CMK (cell line): ENCODE measurements at regions not wholly inside any gene's neighbourhood (a gene's known extent, or its start where the extent isn't known, plus 50 kb on each side); places are given as distances from the start of the nearest gene placed in this dataset.

ENCODE experiments used
- DNase-seq: peaks from one replicate; pipeline ENCODE4 v3.0.0-alpha.2; 2010; ENCODE audit warnings: low read depth

DNA sequence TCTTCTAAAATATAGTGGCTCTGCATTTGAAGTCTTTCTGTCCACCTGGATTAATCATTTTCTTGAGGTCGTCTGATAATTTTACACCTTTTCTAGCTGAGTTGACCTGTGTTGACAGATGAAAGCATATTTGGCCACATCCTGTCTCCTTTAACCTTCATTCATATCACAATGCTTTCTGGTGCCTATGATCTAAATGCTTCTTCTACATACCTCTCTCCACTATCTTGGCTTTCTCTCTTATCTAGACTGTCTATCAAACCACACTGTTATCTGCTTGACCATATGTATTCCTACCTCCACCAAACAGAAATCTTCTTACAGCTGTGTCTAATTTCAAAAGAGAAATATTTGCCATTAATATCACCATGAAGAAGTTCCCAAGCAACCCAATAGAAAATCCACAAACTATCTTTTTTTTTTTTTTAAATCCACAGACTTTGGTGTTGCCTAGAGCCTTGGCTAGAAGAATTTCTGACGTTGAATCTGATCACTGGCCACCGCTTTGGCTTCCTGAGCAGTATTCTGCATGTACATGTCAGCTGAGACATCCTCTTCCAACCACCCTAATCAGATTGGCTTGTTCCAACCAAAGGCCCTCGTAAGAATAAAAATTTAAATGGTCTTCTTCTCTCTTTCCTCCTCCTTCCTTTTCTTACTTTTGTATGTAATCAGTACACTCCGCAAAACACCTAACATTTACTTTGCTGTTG is 66.3 kb upstream of the SP4 start:
- DNase-seq = no peak

DNA sequence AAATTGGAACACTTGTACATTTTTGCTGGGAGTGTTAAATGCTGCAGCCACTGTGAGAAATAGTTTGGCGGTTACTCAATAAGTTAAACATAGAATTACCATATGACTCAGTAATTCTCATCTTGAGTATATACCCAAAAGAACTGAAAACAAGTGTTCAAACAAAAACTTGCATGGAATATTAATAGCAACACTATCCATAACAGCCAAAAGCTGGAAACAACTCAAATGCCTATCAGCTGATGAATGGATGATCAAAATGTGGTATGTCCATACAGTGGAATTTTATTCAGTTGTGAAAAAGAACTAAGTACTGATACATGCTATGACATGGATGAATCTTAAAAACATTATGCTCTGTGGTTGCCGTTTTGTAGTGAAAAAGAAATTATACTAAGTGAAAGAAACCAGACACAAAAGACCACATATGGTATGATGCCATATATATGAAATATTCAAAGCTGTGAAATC is 63.0 kb upstream of the SP4 start:
- no peak for DNase-seq

DNA sequence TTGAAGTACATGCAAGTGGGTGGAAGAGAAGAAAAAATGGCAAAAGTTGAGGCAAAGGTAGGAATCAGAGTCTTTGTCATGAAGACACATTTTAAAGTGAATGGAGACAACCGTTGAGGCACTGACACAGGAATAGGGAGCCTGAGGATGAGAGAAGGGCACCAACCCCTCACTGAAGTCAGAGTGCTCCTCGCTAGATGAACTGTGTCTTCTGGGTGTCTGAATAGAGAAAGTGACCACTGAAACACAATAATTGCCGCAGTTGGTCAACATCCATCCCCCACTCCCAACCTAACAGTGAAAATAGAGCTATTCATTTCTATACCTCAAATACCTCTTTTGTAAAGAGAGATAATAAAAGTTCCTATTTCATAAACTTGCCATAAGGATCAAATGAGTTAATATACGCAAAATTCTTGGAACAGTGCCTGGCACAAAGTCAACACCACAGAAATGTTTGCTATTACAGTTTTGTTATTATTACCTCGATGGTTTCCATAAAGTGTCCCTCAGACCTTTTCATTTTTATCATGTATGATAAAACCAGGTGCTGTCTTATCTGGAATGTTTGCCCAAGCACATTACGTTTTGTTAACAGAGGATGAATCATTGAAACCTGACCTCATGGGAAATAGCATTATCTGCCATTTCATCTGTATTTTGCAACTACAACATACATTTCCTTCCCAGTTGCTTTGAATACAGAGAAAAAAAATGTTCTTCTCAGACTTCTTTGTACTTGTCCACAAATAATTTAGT is 61.8 kb upstream of the SP4 start:
- DNase-seq = no peak

DNA sequence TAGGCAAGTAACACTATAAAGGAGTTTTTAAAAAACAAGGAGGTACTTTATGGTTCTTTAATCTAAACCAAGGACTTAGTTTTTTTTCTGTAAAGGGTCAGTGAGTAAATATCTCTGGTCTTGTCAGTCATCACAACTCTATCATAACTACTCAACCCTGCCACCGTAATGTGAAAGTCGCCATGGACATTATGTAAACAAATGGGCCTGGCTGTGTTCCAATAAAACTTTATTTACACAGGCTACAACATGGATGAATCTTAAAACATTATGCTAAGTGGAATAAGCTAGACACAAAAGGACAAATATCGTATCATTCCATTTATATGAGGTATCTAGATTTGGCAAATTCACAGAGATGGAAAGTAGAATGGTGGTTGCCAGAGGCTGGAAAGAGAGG is 60.8 kb upstream of the SP4 start:
- no peak for DNase-seq

DNA sequence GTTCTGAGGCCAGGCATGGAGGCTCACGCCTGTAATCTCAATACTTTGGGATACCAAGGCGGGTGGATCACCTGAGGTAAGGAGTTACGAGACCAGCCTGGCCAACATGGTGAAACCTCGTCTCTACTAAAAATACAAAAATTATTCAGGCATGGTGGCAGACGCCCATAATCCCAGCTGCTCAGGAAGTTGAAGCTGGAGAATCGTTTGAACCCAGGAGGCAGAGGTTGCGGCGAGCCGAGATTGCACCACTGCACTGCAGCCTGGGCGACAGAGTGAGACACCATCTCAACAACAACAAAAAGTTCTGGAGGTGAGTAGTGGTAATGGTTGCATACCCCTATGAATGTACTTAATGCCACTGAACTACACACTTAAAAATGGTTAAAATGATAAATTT is 60.3 kb upstream of the SP4 start:
- DNase-seq = no peak

DNA sequence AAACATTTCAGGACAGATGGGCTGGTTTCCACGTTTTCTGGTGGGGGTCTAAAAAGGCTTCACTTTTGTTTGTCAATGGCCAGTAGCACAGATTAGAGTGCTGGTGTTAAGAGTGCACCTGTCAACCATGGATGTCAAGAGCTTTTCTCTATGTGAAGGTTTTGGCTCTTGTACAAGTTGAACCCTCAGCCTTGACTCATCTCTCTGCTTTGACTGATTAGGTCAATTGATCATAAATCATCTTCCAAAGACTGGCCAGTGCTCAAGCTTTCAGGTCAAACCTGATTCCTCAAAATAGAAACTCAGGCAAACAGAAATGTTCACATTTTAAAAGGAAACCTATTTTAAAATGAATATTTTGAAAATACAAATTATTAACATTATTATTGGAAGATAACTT is 59.6 kb upstream of the SP4 start:
- no peak for DNase-seq

DNA sequence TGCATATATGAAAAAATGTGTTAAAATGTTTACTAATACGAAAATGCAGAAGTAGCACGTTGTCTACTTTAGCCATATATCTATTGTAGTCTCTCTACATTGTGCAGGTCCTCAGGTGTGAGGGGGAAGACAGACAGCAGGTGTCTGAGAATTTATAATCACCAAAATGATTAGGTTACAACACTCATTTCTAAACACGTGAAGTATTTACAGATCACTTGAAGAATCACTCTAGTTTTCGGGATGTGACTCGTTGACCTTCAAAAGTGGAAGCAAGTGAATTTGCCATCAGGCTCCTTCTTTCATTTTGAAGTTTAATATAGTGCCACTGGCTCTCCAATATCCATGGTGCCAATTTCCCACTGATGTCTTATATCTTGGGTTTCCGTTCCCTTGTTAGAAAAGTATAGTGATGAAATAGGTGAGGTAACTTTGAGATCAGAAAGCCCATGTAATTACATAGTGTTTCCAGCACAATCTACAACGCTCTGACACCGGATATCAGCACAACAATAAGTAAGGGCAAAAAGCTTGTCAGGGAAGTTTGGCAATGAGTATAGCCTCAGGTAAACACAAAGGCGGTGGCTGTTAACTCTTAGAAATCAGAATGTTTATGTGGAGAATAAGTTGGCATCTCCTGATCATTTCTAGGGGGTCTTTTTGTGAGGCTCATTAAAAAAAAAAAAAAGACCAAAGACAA is 57.5 kb upstream of the SP4 start:
- DNase-seq = no peak

DNA sequence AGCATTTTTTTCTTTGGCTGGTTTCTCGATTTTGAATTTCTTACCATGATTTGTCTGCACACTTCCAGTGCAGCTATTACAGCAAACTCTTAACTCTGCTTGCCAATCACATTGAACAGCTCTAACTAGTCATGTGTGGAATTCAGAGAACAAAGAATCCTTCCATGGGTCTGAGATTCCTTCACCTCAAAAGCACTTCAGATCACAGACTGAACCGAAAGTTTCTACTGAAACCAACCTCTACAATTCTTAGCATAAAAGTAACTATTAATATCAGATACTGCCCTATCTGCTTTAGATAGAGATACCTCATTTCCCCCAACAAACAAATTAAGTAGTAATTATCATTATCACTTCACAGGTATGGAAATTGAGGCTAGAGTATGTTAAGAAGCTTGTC is 56.5 kb upstream of the SP4 start:
- DNase-seq = no peak

DNA sequence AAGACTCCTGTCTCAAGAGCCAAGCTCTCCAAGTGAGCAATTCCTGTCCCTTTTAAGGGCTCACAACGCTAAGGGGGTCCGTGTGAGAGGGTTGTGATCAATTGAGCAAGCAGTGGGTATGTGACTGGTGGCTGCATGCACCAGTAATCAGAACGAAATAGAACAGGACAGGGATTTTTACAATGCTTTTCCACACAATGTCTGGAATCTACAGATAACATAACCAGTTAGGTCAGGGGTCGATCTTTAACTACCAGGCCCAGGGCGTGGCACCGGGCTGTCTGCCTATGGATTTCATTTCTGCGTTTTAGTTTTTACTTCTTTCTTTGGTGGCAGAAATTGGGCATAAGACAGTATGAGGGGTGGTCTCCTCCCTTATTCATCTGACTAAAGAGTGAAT is 54.9 kb upstream of the SP4 start:
- DNase-seq = no peak

DNA sequence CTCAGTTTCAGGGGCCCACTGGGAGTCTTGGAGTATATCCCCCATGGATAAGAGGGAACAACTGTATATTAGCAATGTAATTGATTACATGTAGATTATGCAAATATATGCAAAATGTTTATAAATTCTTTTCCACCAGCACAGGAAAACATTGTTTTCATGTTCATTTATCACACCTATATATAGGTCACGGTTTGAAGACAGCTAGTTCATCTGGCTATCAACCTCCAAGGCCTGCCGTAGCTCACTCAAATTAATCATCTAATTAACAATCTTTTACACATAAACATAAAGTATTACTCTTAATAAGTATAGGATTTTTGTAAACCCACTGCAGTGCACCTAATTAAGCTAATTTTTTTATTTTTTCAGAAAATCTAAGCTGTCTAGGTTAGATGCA is 53.7 kb upstream of the SP4 start:
- no peak for DNase-seq

DNA sequence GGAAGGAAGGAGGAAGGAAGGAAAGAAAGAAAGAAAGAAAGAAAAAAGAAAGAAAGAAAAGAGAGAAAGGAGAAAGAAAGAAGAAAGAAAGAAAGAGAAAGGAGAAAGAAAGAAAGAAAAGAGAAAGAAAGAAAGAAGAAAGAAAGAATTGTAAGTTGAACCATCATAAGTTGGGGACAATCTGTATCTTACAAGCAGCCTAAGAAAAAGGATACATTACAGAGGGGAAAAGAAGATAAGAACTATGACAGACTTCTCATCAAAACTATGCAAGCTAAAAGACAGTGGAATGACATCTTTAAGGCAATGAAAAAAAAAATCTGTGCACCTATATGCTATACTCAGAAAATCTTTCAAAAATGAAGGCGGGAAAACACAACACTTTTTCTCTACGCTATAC is 50.3 kb upstream of the SP4 start:
- DNase-seq = no peak
